Mesenchymal stem cell (in vitro differentiated cells and primary cell): ENCODE measurements at regions not wholly inside any gene's neighbourhood (a gene's known extent, or its start where the extent isn't known, plus 50 kb on each side); places are given as distances from the start of the nearest gene placed in this dataset.
A peak's percentile ranks its signal among the peaks of the same experiment; 100 is the strongest.

Experiments used
- DNase-seq: peaks from one replicate; pipeline ENCODE4 v3.0.0-alpha.2; 2013
- H2AFZ ChIP-seq: one replicate; pipeline ENCODE4 v1.6.1; 2013; ENCODE audit warnings: low read depth, mild to moderate bottlenecking, control low read depth, inconsistent platforms, low read length, moderate library complexity
- H2AK5ac ChIP-seq: 2 replicates; pipeline ENCODE4 v1.6.1; 2013; ENCODE audit warnings: low read length, moderate library complexity, mild to moderate bottlenecking, inconsistent platforms; ENCODE audit not compliant: severe bottlenecking
- H2BK120ac ChIP-seq: one replicate; pipeline ENCODE4 v1.6.1; 2013; ENCODE audit warnings: low read depth, mild to moderate bottlenecking, inconsistent platforms, low read length, moderate library complexity
- H2BK12ac ChIP-seq, 2 experiments: one replicate each; pipeline ENCODE4 v1.6.1; 2013; ENCODE audit warnings: inconsistent platforms in 2 of 2, low read length in 2 of 2, mild to moderate bottlenecking in 2 of 2, moderate library complexity in 2 of 2, control low read depth in 1 of 2
- H2BK15ac ChIP-seq: one replicate; pipeline ENCODE4 v1.6.1; 2013; ENCODE audit warnings: mild to moderate bottlenecking, low read depth, inconsistent platforms; ENCODE audit not compliant: poor library complexity, severe bottlenecking
- H2BK5ac ChIP-seq: 2 replicates; pipeline ENCODE4 v1.6.1; 2013; ENCODE audit warnings: low read depth, mild to moderate bottlenecking, low read length, control low read depth, inconsistent platforms; ENCODE audit not compliant: poor library complexity, severe bottlenecking
- H3K14ac ChIP-seq, 2 experiments: one replicate each; pipeline ENCODE4 v1.6.1; 2013; ENCODE audit warnings: inconsistent platforms in 2 of 2, low read length in 2 of 2, control low read depth in 1 of 2, mild to moderate bottlenecking in 1 of 2, moderate library complexity in 1 of 2
- H3K18ac ChIP-seq, 2 experiments: one replicate each; pipeline ENCODE4 v1.6.1; 2013; ENCODE audit warnings: inconsistent platforms in 2 of 2, low read length in 2 of 2, control low read depth in 1 of 2, low read depth in 1 of 2, mild to moderate bottlenecking in 1 of 2
- H3K23ac ChIP-seq, 2 experiments: one replicate each; pipeline ENCODE4 v1.6.1; 2013; ENCODE audit warnings: inconsistent platforms in 2 of 2, low read length in 2 of 2, mild to moderate bottlenecking in 2 of 2, moderate library complexity in 2 of 2, control low read depth in 1 of 2
- H3K27ac ChIP-seq: 2 replicates; pipeline ENCODE4 v1.5.1; 2013; ENCODE audit warnings: mild to moderate bottlenecking, moderate library complexity, low read length, control low read depth, inconsistent platforms; ENCODE audit not compliant: poor library complexity, severe bottlenecking
- H3K27me3 ChIP-seq, 2 experiments: 2 replicates each; pipeline versions ENCODE4 v1.6.1 to v1.7.0; 2013; ENCODE audit warnings: low read length in 2 of 2, mild to moderate bottlenecking in 2 of 2, moderate library complexity in 2 of 2, control low read depth in 1 of 2, inconsistent platforms in 1 of 2; ENCODE audit not compliant: control insufficient read depth in 1 of 2, insufficient read depth in 1 of 2
- H3K36me3 ChIP-seq, 2 experiments: 2 replicates each; pipeline versions ENCODE4 v1.6.1 to v1.7.0; 2013; ENCODE audit warnings: low read length in 2 of 2, control low read depth in 1 of 2, inconsistent platforms in 1 of 2, low read depth in 1 of 2, mild to moderate bottlenecking in 1 of 2; ENCODE audit not compliant: insufficient read depth in 2 of 2, control insufficient read depth in 1 of 2
- H3K4ac ChIP-seq, 2 experiments: one replicate each; pipeline ENCODE4 v1.6.1; 2013; ENCODE audit warnings: inconsistent platforms in 2 of 2, low read length in 2 of 2, mild to moderate bottlenecking in 2 of 2, moderate library complexity in 2 of 2, control low read depth in 1 of 2, low read depth in 1 of 2
- H3K4me1 ChIP-seq: 2 replicates; pipeline ENCODE4 v1.6.1; 2013; ENCODE audit warnings: low read depth, low read length, control low read depth; ENCODE audit not compliant: control insufficient read depth, insufficient read depth
- H3K4me2 ChIP-seq: 2 replicates; pipeline ENCODE4 v1.6.1; 2013; ENCODE audit warnings: low read length, mild to moderate bottlenecking, inconsistent platforms; ENCODE audit not compliant: poor library complexity, severe bottlenecking
- H3K4me3 ChIP-seq, 2 experiments: 2 replicates each; pipeline versions ENCODE4 v1.5.1 to v1.7.0; 2013; ENCODE audit warnings: low read length in 2 of 2, mild to moderate bottlenecking in 2 of 2, control low read depth in 1 of 2, low read depth in 1 of 2; ENCODE audit not compliant: insufficient read depth in 1 of 2
- H3K79me1 ChIP-seq: replicated peaks from 2 replicates; pipeline ENCODE4 v1.6.1; 2013; ENCODE audit warnings: mild to moderate bottlenecking, control low read depth, low read length, inconsistent platforms; ENCODE audit not compliant: poor library complexity, severe bottlenecking
- H3K9ac ChIP-seq: 2 replicates; pipeline ENCODE4 v1.7.0; 2013; ENCODE audit warnings: mild to moderate bottlenecking, low read length, moderate library complexity
- H3K9me3 ChIP-seq: 2 replicates; pipeline ENCODE4 v1.7.0; 2013; ENCODE audit warnings: mild to moderate bottlenecking, low read length; ENCODE audit not compliant: control insufficient read depth
- H4K8ac ChIP-seq: one replicate; pipeline ENCODE4 v1.6.1; 2013; ENCODE audit warnings: inconsistent platforms, mild to moderate bottlenecking, low read length, moderate library complexity
- H4K91ac ChIP-seq: one replicate; pipeline ENCODE4 v1.6.1; 2013; ENCODE audit warnings: mild to moderate bottlenecking, low read length, inconsistent platforms
- WGBS: methylation state at CpG from one replicate; pipeline ENCODE4 v1.1.7; 2013; ENCODE audit warnings: mixed read lengths; 5-methylcytosine and 5-hydroxymethylcytosine counted together

- H3K4me1 ChIP-seq = peaks cover 20% of the 10 kb centered on the region
- H3K4me2 ChIP-seq = no peak overlapping the region
- no peaks in the 10 kb centered on the region for H3K27me3 ChIP-seq
- no peak overlapping the region for H3K18ac ChIP-seq
- 83% methylated on average over 1 of the region's 1 CpG for WGBS
- H3K4ac ChIP-seq = no peak overlapping the region
- H3K14ac ChIP-seq = no peak overlapping the region
- no peak for DNase-seq
- H2AFZ ChIP-seq = no peak overlapping the region
- H2AK5ac ChIP-seq = no peak overlapping the region
- no peak overlapping the region for H3K9ac ChIP-seq
- H3K79me1 ChIP-seq = no peaks in the 10 kb centered on the region
- H2BK120ac ChIP-seq = no peak overlapping the region
- H4K8ac ChIP-seq = no peak overlapping the region
- H2BK12ac ChIP-seq = no peak overlapping the region
- H2BK15ac ChIP-seq = no peak overlapping the region
- no peak overlapping the region for H4K91ac ChIP-seq
- H2BK5ac ChIP-seq = no peak overlapping the region
- H3K9me3 ChIP-seq = peaks cover 14% of the 10 kb centered on the region
- no peak overlapping the region for H3K27ac ChIP-seq
- H3K36me3 ChIP-seq = no peaks in the 10 kb centered on the region
- H3K4me3 ChIP-seq = no peak overlapping the region
- no peak overlapping the region for H3K23ac ChIP-seq
These were observed 124.0 kb upstream of the NCOR2 start for GRCh38 chr12:124691429-124691828.

GRCh38 chr12:124689631-124690030, 122.2 kb upstream of the NCOR2 start:
- H3K27ac ChIP-seq = no peak overlapping the region
- H3K14ac ChIP-seq = no peak overlapping the region
- H3K36me3 ChIP-seq = no peaks in the 10 kb centered on the region
- H2BK15ac ChIP-seq = no peak overlapping the region
- WGBS = 100% methylated on average over 2 of the region's 2 CpGs
- H3K23ac ChIP-seq = no peak overlapping the region
- no peak overlapping the region for H3K9ac ChIP-seq
- H2AFZ ChIP-seq = no peak overlapping the region
- peaks cover 25% of the 10 kb centered on the region for H3K4me1 ChIP-seq
- H3K4me3 ChIP-seq = no peak overlapping the region
- peak overlapping the region in 1 of 2 experiments; percentile 8 for H3K18ac ChIP-seq
- H3K4me2 ChIP-seq = no peak overlapping the region
- H3K79me1 ChIP-seq = no peaks in the 10 kb centered on the region
- peaks cover 14% of the 10 kb centered on the region for H3K9me3 ChIP-seq
- no peak overlapping the region for H2BK120ac ChIP-seq
- no peak for DNase-seq
- H4K8ac ChIP-seq = no peak overlapping the region
- H2BK5ac ChIP-seq = no peak overlapping the region
- H2AK5ac ChIP-seq = no peak overlapping the region
- peak overlapping the region in 1 of 2 experiments; percentile 22 for H3K4ac ChIP-seq
- H4K91ac ChIP-seq = peak overlapping the region; percentile 24
- H2BK12ac ChIP-seq = peak overlapping the region in 1 of 2 experiments; percentile 45
- H3K27me3 ChIP-seq = no peaks in the 10 kb centered on the region

GRCh38 chr12:124688356-124688992, 121.1 kb upstream of the NCOR2 start:
- Histone ChIP-seq H4K91ac (peak overlapping the region; percentile 87), H2BK15ac (no peak overlapping the region), H3K4me1 (peaks cover 25% of the 10 kb centered on the region), H3K79me1 (no peaks in the 10 kb centered on the region), H3K36me3 (no peaks in the 10 kb centered on the region), H3K9me3 (peaks cover 14% of the 10 kb centered on the region), H2AFZ (no peak overlapping the region), H3K14ac (no peak overlapping the region), H3K9ac (peak overlapping the region; percentile 40), H3K27ac (peak overlapping the region; percentile 69), H3K18ac (peak overlapping the region; percentile 73 to 86), H2BK5ac (no peak overlapping the region), H2BK120ac (peak overlapping the region; percentile 68), H3K4me3 (no peak overlapping the region), H2AK5ac (peak overlapping the region; percentile 6), H3K4me2 (no peak overlapping the region), H3K23ac (no peak overlapping the region), H3K27me3 (no peaks in the 10 kb centered on the region), H2BK12ac (peak overlapping the region in 1 of 2 experiments; percentile 94), H4K8ac (peak overlapping the region; percentile 94), H3K4ac (peak overlapping the region in 1 of 2 experiments; percentile 62)
- WGBS = 75% methylated on average over 5 of the region's 6 CpGs
- no peak for DNase-seq

GRCh38 chr12:124687917-124688316, 120.5 kb upstream of the NCOR2 start:
- Histone ChIP-seq H2BK12ac (peak overlapping the region; percentile 94 to 98), H2AFZ (peak overlapping the region; percentile 32), H3K4me1 (peaks cover 28% of the 10 kb centered on the region), H3K4me3 (no peak overlapping the region), H2BK120ac (peak overlapping the region; percentile 68), H3K4ac (peak overlapping the region; percentile 62 to 88), H4K91ac (peak overlapping the region; percentile 87), H3K9ac (peak overlapping the region; percentile 2), H3K9me3 (peaks cover 14% of the 10 kb centered on the region), H3K79me1 (no peaks in the 10 kb centered on the region), H4K8ac (peak overlapping the region; percentile 94), H3K27me3 (no peaks in the 10 kb centered on the region), H3K36me3 (no peaks in the 10 kb centered on the region), H2BK5ac (no peak overlapping the region), H3K23ac (peak overlapping the region in 1 of 2 experiments; percentile 26), H3K27ac (peak overlapping the region; percentile 69), H3K18ac (peak overlapping the region; percentile 73 to 86), H2BK15ac (peak overlapping the region; percentile 60), H3K14ac (peak overlapping the region in 1 of 2 experiments; percentile 1), H2AK5ac (peak overlapping the region; percentile 92), H3K4me2 (no peak overlapping the region)
- peak; percentile 72 for DNase-seq
- WGBS = 14% methylated on average over 10 of the region's 11 CpGs
